Activated CD4-positive, alpha-beta T cell treated with anti-CD3 and anti-CD28 coated beads, Interleukin-2, amount 50 U/mL, for 1 hour (primary cell): ENCODE measurements at regions not wholly inside any gene's neighbourhood (a gene's known extent, or its start where the extent isn't known, plus 50 kb on each side); places are given as distances from the start of the nearest gene placed in this dataset.

Source experiments
- DNase-seq: peaks from one replicate; pipeline ENCODE4 v3.0.0-alpha.2; 2020

GRCh38 chr12:4223273-4223845 lies 50.2 kb upstream of the CCND2 start:
- no peak for DNase-seq

GRCh38 chr12:4221258-4221620 lies 52.3 kb upstream of the CCND2 start:
- DNase-seq, result no peak

DNA sequence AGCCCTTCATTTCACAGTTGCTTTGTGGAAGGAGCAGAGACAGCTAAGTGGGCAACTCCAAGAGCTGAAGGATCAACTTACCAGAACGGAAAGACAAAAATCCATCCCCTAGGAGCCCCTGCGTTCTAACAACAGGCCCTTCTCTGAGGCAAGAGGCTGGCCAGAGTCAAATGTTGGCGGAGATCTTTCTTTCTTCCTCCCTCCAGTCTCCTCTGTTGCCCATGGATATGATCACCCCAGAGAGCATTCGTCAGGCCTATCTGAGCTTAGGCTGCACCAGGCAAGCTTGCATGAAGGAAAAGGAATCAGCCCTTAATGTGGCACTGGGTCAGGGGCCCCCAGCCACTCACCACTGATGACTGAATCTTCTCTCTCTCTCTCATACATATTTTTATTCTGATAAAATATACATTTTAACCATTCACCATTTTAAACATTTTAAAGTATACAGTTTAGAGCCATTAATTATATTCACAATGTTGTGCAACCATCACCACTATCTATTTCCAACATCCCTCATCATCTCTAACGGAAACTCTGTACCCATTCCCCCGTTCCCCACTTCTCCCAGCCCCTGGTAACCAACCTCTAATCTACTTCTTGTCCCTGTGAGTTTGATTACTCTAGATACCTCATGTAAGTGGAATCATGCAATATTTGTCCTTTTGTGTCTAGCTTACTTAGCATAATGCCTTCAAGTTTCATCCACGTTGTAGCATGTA lies 52.9 kb upstream of the CCND2 start:
- DNase-seq, result no peak

DNA sequence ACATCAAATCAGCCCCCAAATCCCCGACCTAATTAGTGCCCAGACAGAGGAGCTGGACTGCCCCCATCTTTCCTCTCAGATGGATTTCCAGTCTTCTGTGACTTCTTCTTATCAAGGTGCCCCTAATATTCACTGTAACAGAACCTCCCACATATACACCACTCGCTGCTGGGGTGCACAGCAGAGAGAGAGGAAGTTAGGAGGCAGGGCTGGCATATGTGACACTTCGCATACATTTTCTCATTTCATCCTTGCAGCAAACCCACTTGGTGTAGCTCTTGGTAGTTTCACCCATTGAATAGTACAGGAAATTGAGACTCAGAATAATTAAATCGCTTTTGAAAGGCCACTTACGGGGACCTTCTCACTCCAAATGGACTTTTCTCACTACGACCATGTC lies 56.5 kb upstream of the CCND2 start:
- DNase-seq, result no peak

GRCh38 chr12:4216187-4216927 lies 57.2 kb upstream of the CCND2 start:
- no peak for DNase-seq

- DNase-seq, result peak; percentile 3
Measured at GRCh38 chr12:4215229-4216186, 58.1 kb upstream of the CCND2 start.

DNA sequence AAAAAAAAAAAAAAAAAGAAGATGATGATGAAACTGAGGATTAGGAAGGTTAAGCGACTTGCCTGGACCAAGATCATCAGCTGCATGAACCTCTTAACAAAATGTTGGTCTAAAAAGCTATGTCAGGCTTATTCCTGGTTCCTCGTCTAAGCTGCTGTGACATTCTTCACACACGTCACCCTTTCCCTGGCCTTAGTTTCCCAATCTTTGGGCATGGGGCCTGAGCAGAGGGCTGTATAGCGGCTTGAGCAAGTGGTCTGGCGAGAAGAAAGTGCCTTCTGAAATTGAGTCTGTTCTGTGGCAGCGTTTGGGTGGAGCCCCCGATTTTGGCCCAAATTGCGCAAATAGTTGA lies 58.7 kb upstream of the CCND2 start:
- DNase-seq, result no peak

DNA sequence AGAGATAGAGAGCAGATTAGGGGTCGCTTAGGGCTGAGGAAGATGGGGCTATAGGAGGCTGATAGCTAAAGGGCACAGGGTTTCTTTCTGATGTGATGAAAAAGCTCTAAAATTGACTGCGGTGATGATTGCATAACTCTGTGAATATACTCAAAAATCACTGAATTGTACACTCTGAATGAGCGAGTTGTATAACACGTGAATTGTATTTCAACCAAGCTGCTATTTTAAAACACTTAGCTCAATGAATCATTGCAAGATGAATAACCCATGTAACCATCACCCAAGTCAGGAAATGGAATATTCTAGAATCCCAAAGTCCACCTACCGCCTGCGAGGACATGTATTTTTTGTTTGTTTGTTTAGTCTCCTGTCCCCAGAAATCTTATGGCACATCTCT lies 60.1 kb upstream of the CCND2 start:
- DNase-seq, result no peak

GRCh38 chr12:4212845-4213244 lies 60.7 kb upstream of the CCND2 start:
- DNase-seq, result no peak

GRCh38 chr12:4211372-4211771 lies 62.2 kb upstream of the CCND2 start:
- DNase-seq, result no peak

GRCh38 chr12:4210183-4210582 lies 63.4 kb upstream of the CCND2 start:
- DNase-seq, result no peak

DNA sequence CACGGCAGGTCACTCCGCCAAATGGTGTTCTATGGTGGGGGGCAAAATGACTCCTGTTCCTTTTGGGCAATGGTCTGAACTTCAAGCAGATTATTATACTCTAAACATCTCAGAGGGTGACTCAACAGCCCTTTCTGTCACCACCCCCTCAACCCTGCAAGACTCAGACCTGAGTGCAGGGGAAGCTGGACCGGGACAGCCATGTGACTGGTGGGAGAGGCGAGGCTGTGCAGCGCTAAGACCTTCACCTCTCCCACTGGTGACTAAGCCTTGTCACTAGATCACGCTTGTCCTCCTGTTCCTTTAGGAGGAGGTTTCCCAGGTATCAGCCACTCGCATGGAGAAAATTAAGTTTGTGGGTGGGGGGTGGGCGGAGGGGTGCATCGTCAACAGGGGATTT lies 67.1 kb upstream of the CCND2 start:
- DNase-seq, result no peak

- no peak for DNase-seq
Measured at GRCh38 chr12:4203772-4204376, 69.7 kb upstream of the CCND2 start.

DNA sequence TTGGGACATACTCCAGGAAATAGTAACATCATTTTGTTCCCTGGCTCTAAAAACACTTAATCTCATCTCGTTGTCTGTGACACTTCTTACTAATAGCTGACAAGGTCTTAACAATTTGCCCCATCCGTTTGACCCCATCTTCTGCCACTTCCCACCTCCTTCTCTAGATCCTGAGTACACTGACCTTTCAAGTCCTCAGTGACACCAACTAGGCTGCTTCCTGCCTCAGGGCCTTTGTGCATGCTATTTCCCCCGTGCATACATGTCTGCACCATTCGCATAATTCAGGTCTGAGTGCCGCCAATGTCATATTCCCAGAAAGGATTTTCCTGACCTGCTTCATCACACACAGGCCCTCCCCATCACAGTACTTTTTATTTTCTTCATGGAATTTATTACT lies 70.6 kb upstream of the CCND2 start:
- DNase-seq, result no peak

- no peak for DNase-seq
Measured at GRCh38 chr12:4202487-4202886, 71.1 kb upstream of the CCND2 start.

GRCh38 chr12:4201333-4202100 lies 72.0 kb upstream of the CCND2 start:
- no peak for DNase-seq

DNA sequence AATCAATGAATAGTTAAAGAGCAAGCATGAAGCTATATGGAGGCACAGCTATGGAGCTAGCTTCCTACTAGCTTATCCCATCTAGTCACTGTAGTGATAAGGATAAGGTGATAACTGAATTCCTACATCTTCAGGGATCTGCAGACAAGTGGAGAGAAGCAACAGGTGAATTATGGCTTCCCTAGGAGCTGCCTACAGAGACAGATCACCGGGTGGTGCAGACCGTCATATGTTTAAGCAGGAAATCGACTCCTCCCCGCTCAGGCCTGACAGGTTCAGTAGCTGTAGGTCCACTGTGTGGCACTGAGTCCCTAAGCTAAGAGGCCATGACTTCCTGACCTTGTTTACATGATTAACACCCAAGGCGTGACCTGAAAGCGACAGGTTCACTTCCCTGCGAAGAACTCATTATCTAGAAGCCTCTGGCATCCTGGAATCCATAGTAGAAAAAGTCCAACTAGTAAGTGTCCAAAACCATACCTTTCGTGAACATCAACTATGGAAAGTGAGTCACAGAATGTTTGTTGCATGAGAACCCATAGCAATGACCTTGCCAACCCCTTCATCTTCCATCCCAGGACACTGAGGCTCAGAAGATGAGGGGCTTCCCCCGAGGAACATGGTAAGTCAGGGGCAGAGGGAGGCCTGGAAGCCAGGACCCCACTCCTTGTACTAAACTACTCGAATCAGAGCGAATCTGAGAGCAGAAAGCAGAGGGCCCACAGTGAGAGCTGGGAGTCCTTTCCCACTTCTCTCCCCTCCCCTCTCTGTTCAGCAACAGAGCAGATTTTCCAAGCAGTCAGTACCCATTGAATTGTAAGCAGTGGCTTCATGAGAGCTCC lies 75.4 kb upstream of the CCND2 start:
- DNase-seq, result no peak

DNA sequence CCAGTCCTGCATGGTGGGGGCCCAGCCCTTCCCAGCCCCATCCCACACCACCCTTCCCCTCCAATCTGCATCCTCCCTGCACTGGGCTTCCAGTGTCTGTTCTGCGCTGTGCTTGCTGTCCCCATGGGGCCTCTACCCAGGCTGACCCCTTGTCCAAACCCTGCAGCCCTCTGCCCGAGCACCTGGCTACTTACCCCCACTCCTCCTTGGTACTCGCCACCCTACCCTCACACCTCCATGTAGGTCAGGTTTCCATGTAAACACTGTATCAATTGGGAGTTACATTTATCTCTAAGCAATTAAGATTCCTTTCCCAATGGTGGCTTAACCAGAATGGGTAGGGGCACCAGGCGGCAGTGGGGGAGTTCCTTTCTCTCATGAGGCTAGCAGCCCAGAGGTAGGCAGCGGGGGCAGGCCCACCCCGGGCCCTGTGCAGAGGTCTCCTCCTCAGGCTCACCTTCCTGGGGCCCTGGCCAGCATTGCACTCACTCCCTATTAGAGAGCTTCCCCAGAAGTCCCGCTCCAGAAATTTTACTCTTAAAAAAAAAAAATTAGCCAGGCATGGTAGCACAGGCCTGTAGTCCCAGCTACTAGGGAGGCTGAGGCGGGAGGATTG lies 76.6 kb upstream of the CCND2 start:
- no peak for DNase-seq

DNA sequence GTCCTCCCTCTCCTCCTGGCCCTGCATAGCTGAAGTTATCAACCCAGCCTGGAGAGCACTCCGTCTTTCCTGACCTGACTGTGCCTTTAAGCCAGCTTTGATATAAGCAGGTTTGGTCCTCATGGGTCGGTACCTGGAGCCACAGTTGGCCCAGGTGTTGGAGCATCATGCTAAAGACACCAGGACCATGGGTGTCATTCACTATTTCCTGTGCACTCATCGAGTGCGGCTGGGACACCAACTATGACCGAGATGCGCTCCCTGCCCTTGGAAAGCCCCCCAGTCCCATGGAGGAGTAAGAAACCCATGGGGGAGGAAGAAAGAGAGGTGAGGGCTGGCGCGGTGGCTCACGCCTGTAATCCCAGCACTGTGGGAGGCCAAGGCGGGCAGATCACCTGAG lies 78.9 kb upstream of the CCND2 start:
- no peak for DNase-seq

DNA sequence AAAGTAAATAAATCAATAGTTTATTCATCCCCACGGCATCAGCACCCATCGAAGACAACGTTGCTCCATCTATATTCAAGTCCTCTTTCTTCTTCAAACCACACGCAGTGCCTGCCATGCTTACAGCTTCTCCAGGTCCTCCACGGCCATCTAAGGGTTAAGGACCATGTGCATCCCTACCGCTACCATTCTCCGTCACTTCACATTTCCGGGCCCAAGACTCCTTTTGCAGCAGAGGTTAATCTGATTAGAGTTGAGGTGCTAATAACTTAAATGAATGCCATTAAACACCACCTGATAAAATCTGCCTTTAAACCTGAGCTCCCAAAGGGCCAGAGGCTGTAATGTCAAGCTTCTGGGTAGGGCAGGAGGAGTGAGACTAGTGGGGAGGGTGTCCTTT lies 79.7 kb upstream of the CCND2 start:
- DNase-seq, result no peak

DNA sequence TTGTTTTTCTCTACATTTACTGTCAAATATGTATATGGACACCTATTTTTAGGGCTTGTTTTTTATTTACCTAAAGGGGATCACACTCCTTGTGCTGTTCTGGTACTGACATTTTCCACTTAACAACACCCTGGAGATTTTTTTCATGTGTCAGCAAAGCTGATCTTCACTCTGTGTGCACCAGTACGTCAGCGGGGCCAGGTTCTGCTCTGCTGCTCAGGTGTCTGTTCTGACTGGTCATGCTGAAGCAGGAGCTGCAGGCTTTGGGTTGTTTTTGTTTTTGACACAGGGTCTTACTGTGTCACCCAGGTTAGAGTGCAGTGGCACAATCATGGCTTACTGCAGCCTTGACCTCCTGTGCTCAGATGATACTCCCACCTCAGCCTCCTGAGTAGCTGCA lies 81.9 kb upstream of the CCND2 start:
- DNase-seq, result no peak
